ENCODE measurements at regions not wholly inside any gene's neighbourhood (a gene's known extent, or its start where the extent isn't known, plus 50 kb on each side); places are given as distances from the start of the nearest gene placed in this dataset.

DNA sequence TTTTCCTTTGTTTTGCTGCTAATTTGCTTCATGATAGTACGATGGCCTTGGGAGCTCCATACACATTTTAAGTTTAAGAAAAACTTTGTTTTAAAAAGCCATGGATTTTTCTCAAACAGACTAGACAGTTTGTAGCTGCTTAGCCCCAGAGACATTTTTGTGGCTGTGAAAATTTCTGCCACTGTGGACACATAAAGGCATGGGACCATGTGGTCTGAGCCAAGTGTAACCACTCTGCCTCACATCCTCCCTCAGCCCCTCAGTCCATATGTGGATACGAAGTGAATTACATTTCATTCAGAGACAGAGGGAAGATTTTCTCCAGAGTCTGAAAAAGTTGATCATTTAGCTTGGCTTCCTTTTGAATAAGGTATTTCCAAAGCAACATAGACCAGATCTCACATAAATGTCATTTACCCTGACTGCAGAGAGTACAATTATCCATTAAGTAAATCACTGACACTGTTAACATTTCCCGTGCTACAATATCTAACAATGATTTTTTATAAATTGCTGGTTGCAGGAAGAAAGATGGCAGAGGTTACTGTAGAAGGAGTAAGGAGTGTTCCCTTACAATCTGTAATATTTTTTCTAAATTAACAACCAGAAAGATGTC, 87.4 kb downstream of the GJA1 start:
- TF ChIP-seq CTCF (IDR thresholded peaks at IDR 0.05) (no peak), POLR2A (IDR thresholded peaks at IDR 0.05) (no peak)

All from thyroid gland (tissue), 4 donors.